HEK293 (cell line): ENCODE measurements at regions not wholly inside any gene's neighbourhood (a gene's known extent, or its start where the extent isn't known, plus 50 kb on each side); places are given as distances from the start of the nearest gene placed in this dataset.

ENCODE experiments used
- CTCF ChIA-PET: fragments of 350-600 bp; formaldehyde crosslinking; extraction: SDS; loops from one replicate; lab custom pipeline; 2021; ENCODE audit warnings: antibody characterized with exemption; lab: Yijun Ruan, JAX
- POLR2A ChIA-PET: fragments of 300-600 bp; formaldehyde crosslinking; extraction: SDS; loops from one replicate; lab custom pipeline; 2020; ENCODE audit warnings: antibody characterized with exemption, inconsistent platforms; lab: Yijun Ruan, JAX
- H3K27ac ChIP-seq: fragments of 200-500 bp; sonication (Bioruptor generic); 2 replicates; pipeline ENCODE4 v1.5.1; 2014; ENCODE audit warnings: low read depth, low read length, control low read depth, inconsistent platforms; ENCODE audit errors: extremely low read depth
- H3K36me3 ChIP-seq, 2 experiments: fragments of 200-500 bp in 1 of 2; sonication (Bioruptor generic) in 1 of 2; 1 replicate in 1 of 2; 2 replicates in 1 of 2; pipeline ENCODE4 v1.5.1; 2014 to 2017; ENCODE audit warnings: inconsistent platforms in 2 of 2, low read length in 2 of 2; ENCODE audit not compliant: control insufficient read depth in 2 of 2, insufficient read depth in 1 of 2
- H3K4me1 ChIP-seq: fragments of 200-500 bp; sonication (Bioruptor generic); 2 replicates; pipeline ENCODE4 v1.5.1; 2014; ENCODE audit warnings: mild to moderate bottlenecking, low read length, inconsistent platforms; ENCODE audit not compliant: control insufficient read depth, insufficient read depth
- H3K4me3 ChIP-seq: 2 replicates; pipeline ENCODE4 v1.5.1; 2011; ENCODE audit warnings: low read depth, mild to moderate bottlenecking, control low read depth, low read length, moderate library complexity
- H3K9me3 ChIP-seq: fragments of 200-500 bp; sonication (Bioruptor generic); 2 replicates; pipeline ENCODE4 v1.5.1; 2014; ENCODE audit warnings: low read depth, low read length, inconsistent platforms; ENCODE audit not compliant: control insufficient read depth, insufficient read depth
- HOXD13 ChIP-seq: sonication (generic); formaldehyde crosslinking; IDR thresholded peaks from 2 replicates; pipeline ENCODE4 v1.8.0; 2022; ENCODE audit warnings: missing genetic modification reagents, borderline replicate concordance
- IKZF3 ChIP-seq: fragments of 450-650 bp; IDR thresholded peaks from 2 replicates; pipeline ENCODE4 v1.5.0; 2018; ENCODE audit warnings: missing biosample characterization, mild to moderate bottlenecking, missing genetic modification characterization, moderate library complexity
- MEIS1 ChIP-seq: sonication (generic); formaldehyde crosslinking; IDR thresholded peaks from 2 replicates; pipeline ENCODE4 v1.8.1; 2022; ENCODE audit warnings: missing genetic modification reagents, mild to moderate bottlenecking, borderline replicate concordance
- SALL2 ChIP-seq: fragments of 450-650 bp; formaldehyde crosslinking; IDR thresholded peaks from 2 replicates; pipeline ENCODE4 v1.5.0; 2017; ENCODE audit warnings: missing biosample characterization, mild to moderate bottlenecking, missing genetic modification characterization, borderline replicate concordance
- ZFP37 ChIP-seq: fragments of 450-650 bp; formaldehyde crosslinking; IDR thresholded peaks from 2 replicates; pipeline ENCODE4 v1.5.1; 2016; ENCODE audit warnings: missing biosample characterization, missing genetic modification characterization
- ZNF121 ChIP-seq: fragments of 450-650 bp; formaldehyde crosslinking; IDR thresholded peaks from 2 replicates; pipeline ENCODE4 v1.5.1; 2016; ENCODE audit warnings: missing biosample characterization, missing genetic modification characterization
- ZNF138 ChIP-seq: fragments of 450-650 bp; formaldehyde crosslinking; IDR thresholded peaks from 2 replicates; pipeline ENCODE4 v1.5.1; 2016; ENCODE audit warnings: missing biosample characterization, missing genetic modification characterization, borderline replicate concordance
- ZNF146 ChIP-seq: fragments of 450-650 bp; formaldehyde crosslinking; IDR thresholded peaks from 2 replicates; pipeline ENCODE4 v1.5.1; 2016; ENCODE audit warnings: missing biosample characterization, missing genetic modification characterization
- ZNF155 ChIP-seq: fragments of 450-650 bp; formaldehyde crosslinking; IDR thresholded peaks from 2 replicates; pipeline ENCODE4 v1.5.1; 2016; ENCODE audit warnings: missing biosample characterization, missing genetic modification characterization
- ZNF184 ChIP-seq: fragments of 450-650 bp; IDR thresholded peaks from 2 replicates; pipeline ENCODE4 v1.5.1; 2018; ENCODE audit warnings: missing biosample characterization, mild to moderate bottlenecking, missing genetic modification characterization
- ZNF202 ChIP-seq: fragments of 450-650 bp; formaldehyde crosslinking; IDR thresholded peaks from 2 replicates; pipeline ENCODE4 v1.5.1; 2016; ENCODE audit warnings: missing biosample characterization, missing genetic modification characterization, borderline replicate concordance
- ZNF24 ChIP-seq: fragments of 450-650 bp; formaldehyde crosslinking; IDR thresholded peaks from 2 replicates; pipeline ENCODE4 v1.5.1; 2016; ENCODE audit warnings: missing biosample characterization, missing genetic modification characterization
- ZNF404 ChIP-seq: fragments of 450-650 bp; formaldehyde crosslinking; IDR thresholded peaks from 2 replicates; pipeline ENCODE4 v1.5.1; 2017; ENCODE audit warnings: missing biosample characterization, missing genetic modification characterization
- ZNF473 ChIP-seq: fragments of 450-650 bp; formaldehyde crosslinking; IDR thresholded peaks from 2 replicates; pipeline ENCODE4 v1.5.1; 2017; ENCODE audit warnings: missing biosample characterization, missing genetic modification characterization
- ZNF530 ChIP-seq: fragments of 450-650 bp; formaldehyde crosslinking; IDR thresholded peaks from 2 replicates; pipeline ENCODE4 v1.5.1; 2016; ENCODE audit warnings: low read depth, missing biosample characterization, missing genetic modification characterization
- ZNF548 ChIP-seq: fragments of 450-650 bp; formaldehyde crosslinking; IDR thresholded peaks from 2 replicates; pipeline ENCODE4 v1.5.1; 2016; ENCODE audit warnings: missing biosample characterization, missing genetic modification characterization
- ZNF623 ChIP-seq: fragments of 450-650 bp; formaldehyde crosslinking; IDR thresholded peaks from 2 replicates; pipeline ENCODE4 v1.5.1; 2016; ENCODE audit warnings: missing biosample characterization, missing genetic modification characterization
- ZNF677 ChIP-seq: fragments of 450-650 bp; IDR thresholded peaks from 2 replicates; pipeline ENCODE4 v1.5.0; 2018; ENCODE audit warnings: missing biosample characterization, mild to moderate bottlenecking, missing genetic modification characterization, moderate library complexity
- ZNF768 ChIP-seq: fragments of 450-650 bp; formaldehyde crosslinking; IDR thresholded peaks from 2 replicates; pipeline ENCODE4 v1.5.1; 2018; ENCODE audit warnings: missing biosample characterization, mild to moderate bottlenecking, missing genetic modification characterization
- ZSCAN30 ChIP-seq: fragments of 450-650 bp; IDR thresholded peaks from 2 replicates; pipeline ENCODE4 v1.5.1; 2018; ENCODE audit warnings: missing biosample characterization, mild to moderate bottlenecking, missing genetic modification characterization, moderate library complexity
- TF ChIP-seq, protein P1 (sequence below): fragments of 450-650 bp; formaldehyde crosslinking; IDR thresholded peaks from 2 replicates; pipeline ENCODE4 v1.5.1; 2016; ENCODE audit warnings: missing biosample characterization, missing genetic modification characterization
- TF ChIP-seq, protein P2 (sequence below): fragments of 450-650 bp; formaldehyde crosslinking; IDR thresholded peaks from 2 replicates; pipeline ENCODE4 v1.5.1; 2016; ENCODE audit warnings: missing biosample characterization, missing genetic modification characterization, borderline replicate concordance
- TF ChIP-seq, protein P3 (sequence below): fragments of 450-650 bp; formaldehyde crosslinking; IDR thresholded peaks from 2 replicates; pipeline ENCODE4 v1.5.1; 2016; ENCODE audit warnings: missing biosample characterization, missing genetic modification characterization
- TF ChIP-seq, protein P4 (sequence below): fragments of 450-650 bp; formaldehyde crosslinking; IDR thresholded peaks from 2 replicates; pipeline ENCODE4 v1.5.1; 2017; ENCODE audit warnings: missing biosample characterization, missing genetic modification characterization
- TF ChIP-seq, protein P5 (sequence below): fragments of 450-650 bp; formaldehyde crosslinking; IDR thresholded peaks from 2 replicates; pipeline ENCODE4 v1.5.1; 2016; ENCODE audit warnings: missing biosample characterization, missing genetic modification characterization

DNA sequence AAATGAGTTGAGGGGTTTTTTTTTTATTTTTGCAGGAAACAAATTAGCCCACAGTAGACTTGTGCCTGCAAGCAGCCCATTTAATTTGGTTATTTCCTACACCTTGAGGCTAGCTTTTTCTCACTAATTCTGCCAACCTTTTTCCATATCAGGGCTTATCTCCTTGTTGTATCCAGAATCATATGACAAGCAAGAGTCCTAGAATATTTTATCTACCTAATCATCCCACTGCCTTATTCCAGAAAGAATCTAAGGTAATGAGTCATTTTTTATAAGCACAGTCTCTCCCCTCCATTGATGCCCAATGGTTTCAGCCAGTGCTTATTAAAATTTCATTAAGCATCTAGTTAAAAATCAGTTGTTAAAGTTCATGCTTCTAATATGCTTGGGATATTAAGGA lies 324.1 kb downstream of the BARHL2 start:
- no peak overlapping the region for H3K27ac ChIP-seq
- no peaks in the 10 kb centered on the region for H3K4me1 ChIP-seq
- no peaks in the 10 kb centered on the region for H3K36me3 ChIP-seq
- POLR2A ChIA-PET: no interaction called here
- TF ChIP-seq ZNF473 (no peak), ZFP37 (tag by site-specific recombination) (no peak), ZNF530 (tag by site-specific recombination) (no peak), MEIS1 (CRISPR knock-in tag) (no peak), ZNF768 (tag by site-specific recombination) (no peak), ZNF404 (no peak)
- TF ChIP-seq, protein P1, sequence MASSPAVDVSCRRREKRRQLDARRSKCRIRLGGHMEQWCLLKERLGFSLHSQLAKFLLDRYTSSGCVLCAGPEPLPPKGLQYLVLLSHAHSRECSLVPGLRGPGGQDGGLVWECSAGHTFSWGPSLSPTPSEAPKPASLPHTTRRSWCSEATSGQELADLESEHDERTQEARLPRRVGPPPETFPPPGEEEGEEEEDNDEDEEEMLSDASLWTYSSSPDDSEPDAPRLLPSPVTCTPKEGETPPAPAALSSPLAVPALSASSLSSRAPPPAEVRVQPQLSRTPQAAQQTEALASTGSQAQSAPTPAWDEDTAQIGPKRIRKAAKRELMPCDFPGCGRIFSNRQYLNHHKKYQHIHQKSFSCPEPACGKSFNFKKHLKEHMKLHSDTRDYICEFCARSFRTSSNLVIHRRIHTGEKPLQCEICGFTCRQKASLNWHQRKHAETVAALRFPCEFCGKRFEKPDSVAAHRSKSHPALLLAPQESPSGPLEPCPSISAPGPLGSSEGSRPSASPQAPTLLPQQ (tag by site-specific recombination): no peak
- TF ChIP-seq, protein P2, sequence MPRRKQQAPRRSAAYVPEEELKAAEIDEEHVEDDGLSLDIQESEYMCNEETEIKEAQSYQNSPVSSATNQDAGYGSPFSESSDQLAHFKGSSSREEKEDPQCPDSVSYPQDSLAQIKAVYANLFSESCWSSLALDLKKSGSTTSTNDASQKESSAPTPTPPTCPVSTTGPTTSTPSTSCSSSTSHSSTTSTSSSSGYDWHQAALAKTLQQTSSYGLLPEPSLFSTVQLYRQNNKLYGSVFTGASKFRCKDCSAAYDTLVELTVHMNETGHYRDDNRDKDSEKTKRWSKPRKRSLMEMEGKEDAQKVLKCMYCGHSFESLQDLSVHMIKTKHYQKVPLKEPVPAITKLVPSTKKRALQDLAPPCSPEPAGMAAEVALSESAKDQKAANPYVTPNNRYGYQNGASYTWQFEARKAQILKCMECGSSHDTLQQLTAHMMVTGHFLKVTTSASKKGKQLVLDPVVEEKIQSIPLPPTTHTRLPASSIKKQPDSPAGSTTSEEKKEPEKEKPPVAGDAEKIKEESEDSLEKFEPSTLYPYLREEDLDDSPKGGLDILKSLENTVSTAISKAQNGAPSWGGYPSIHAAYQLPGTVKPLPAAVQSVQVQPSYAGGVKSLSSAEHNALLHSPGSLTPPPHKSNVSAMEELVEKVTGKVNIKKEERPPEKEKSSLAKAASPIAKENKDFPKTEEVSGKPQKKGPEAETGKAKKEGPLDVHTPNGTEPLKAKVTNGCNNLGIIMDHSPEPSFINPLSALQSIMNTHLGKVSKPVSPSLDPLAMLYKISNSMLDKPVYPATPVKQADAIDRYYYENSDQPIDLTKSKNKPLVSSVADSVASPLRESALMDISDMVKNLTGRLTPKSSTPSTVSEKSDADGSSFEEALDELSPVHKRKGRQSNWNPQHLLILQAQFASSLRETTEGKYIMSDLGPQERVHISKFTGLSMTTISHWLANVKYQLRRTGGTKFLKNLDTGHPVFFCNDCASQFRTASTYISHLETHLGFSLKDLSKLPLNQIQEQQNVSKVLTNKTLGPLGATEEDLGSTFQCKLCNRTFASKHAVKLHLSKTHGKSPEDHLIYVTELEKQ (tag by site-specific recombination): no peak
- CTCF ChIA-PET: no interaction called here
- no peaks in the 10 kb centered on the region for H3K9me3 ChIP-seq
- no peak overlapping the region for H3K4me3 ChIP-seq

DNA sequence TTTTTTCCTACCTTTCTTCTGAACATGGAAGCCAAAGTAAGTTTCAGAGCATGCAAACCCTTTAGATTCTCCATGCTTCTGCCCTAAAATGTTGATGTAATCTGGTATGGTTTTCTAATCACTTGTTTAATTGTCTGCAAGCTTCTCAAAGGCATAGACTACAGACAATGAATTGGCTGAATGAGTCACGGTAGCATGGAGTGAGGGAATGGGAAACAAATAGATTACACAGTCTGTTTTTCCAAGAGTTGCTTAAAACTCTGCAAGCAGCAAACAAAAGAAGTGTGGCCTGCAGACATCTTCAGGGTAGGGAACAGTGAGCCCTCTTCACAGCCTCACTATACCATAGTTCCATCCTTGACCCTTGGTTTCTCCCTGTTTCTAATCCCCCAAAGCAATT lies 326.0 kb downstream of the BARHL2 start:
- ChIA-PET CTCF (no interaction called here), POLR2A (no interaction called here)
- Histone ChIP-seq H3K4me1 (no peaks in the 10 kb centered on the region), H3K4me3 (no peak overlapping the region), H3K9me3 (no peaks in the 10 kb centered on the region), H3K27ac (no peak overlapping the region), H3K36me3 (no peaks in the 10 kb centered on the region)
- no peak for TF ChIP-seq ZNF24 (tag by site-specific recombination)

DNA sequence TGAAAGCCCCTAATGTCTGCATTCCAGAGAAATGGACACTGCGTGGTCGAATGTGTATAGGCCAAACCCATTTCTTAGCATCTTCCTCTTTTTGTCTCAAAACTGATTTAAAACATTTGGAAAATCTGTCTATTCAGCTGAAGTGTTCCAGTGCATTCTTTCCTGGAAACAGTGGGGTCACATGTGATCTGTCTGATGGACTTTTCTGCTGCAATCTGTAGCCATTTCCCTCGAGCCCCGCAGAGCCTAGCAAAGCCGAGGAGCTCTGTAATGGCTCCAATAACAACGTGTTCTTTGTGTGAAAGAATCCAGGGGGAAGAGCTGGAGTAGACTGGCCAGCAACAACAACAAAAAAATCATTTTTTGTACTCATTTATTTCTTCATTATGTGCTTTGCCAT lies 329.3 kb downstream of the BARHL2 start:
- Histone ChIP-seq H3K27ac (no peak overlapping the region), H3K4me3 (no peak overlapping the region), H3K4me1 (no peaks in the 10 kb centered on the region), H3K9me3 (no peaks in the 10 kb centered on the region), H3K36me3 (no peaks in the 10 kb centered on the region)
- TF ChIP-seq ZNF24 (tag by site-specific recombination): no peak
- TF ChIP-seq, protein P3, sequence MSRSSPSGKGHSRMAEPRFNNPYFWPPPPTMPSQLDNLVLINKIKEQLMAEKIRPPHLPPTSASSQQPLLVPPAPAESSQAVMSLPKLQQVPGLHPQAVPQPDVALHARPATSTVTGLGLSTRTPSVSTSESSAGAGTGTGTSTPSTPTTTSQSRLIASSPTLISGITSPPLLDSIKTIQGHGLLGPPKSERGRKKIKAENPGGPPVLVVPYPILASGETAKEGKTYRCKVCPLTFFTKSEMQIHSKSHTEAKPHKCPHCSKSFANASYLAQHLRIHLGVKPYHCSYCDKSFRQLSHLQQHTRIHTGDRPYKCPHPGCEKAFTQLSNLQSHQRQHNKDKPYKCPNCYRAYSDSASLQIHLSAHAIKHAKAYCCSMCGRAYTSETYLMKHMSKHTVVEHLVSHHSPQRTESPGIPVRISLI (tag by site-specific recombination): no peak
- no peak for TF ChIP-seq ZNF121 (tag by site-specific recombination)
- TF ChIP-seq ZSCAN30 (tag by site-specific recombination): no peak
- TF ChIP-seq ZNF548: no peak
- TF ChIP-seq, protein P4, sequence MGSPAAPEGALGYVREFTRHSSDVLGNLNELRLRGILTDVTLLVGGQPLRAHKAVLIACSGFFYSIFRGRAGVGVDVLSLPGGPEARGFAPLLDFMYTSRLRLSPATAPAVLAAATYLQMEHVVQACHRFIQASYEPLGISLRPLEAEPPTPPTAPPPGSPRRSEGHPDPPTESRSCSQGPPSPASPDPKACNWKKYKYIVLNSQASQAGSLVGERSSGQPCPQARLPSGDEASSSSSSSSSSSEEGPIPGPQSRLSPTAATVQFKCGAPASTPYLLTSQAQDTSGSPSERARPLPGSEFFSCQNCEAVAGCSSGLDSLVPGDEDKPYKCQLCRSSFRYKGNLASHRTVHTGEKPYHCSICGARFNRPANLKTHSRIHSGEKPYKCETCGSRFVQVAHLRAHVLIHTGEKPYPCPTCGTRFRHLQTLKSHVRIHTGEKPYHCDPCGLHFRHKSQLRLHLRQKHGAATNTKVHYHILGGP (tag by site-specific recombination): no peak
- TF ChIP-seq, protein P5, sequence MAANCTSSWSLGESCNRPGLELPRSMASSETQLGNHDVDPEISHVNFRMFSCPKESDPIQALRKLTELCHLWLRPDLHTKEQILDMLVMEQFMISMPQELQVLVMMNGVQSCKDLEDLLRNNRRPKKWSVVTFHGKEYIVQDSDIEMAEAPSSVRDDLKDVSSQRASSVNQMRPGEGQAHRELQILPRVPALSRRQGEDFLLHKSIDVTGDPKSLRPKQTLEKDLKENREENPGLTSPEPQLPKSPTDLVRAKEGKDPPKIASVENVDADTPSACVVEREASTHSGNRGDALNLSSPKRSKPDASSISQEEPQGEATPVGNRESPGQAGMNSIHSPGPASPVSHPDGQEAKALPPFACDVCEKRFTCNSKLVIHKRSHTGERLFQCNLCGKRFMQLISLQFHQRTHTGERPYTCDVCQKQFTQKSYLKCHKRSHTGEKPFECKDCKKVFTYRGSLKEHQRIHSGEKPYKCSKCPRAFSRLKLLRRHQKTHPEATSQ (tag by site-specific recombination): no peak
- TF ChIP-seq ZNF138 (tag by site-specific recombination): no peak
- TF ChIP-seq ZNF155 (tag by site-specific recombination): no peak
- no peak for TF ChIP-seq HOXD13
- TF ChIP-seq IKZF3 (tag by site-specific recombination): no peak
- TF ChIP-seq ZNF184 (tag by site-specific recombination): no peak
- TF ChIP-seq SALL2 (tag by site-specific recombination): no peak
- TF ChIP-seq ZNF623 (tag by site-specific recombination): no peak
- no peak for TF ChIP-seq ZNF146 (tag by site-specific recombination)
- TF ChIP-seq ZNF202 (tag by site-specific recombination): no peak
- TF ChIP-seq MEIS1 (CRISPR knock-in tag): no peak
- no peak for TF ChIP-seq ZNF677 (tag by site-specific recombination)
- CTCF ChIA-PET: interaction anchor here (0.7 kb wide), 1 partner anchor 301 kb away, joined by 4 read pairs; no protein-coding TSS in a partner anchor
- POLR2A ChIA-PET: no interaction called here
